ENCODE measurements at regions not wholly inside any gene's neighbourhood (a gene's known extent, or its start where the extent isn't known, plus 50 kb on each side); places are given as distances from the start of the nearest gene placed in this dataset.

- no peaks in the 10 kb centered on the region for H3K27me3 ChIP-seq (ENCODE audit: insufficient read depth, low read depth, low read length)
- H3K9ac ChIP-seq (ENCODE audit: low read length): peak overlapping the region; percentile 36
- H3K9me3 ChIP-seq (ENCODE audit: low read length): no peaks in the 10 kb centered on the region
- no peak overlapping the region for H3K27ac ChIP-seq (ENCODE audit: low read length)
- H3K4me3 ChIP-seq (ENCODE audit: low read length): no peak overlapping the region
- TF ChIP-seq EZH2 (IDR thresholded peaks at IDR 0.05; ENCODE audit: borderline replicate concordance, insufficient read depth, low read length, poor library complexity, severe bottlenecking): no peak
- TF ChIP-seq CTCF (IDR thresholded peaks at IDR 0.05; ENCODE audit: poor library complexity, severe bottlenecking): no peak
- no peak for TF ChIP-seq RAD21 (conservative IDR thresholded peaks at IDR 0.05)
- TF ChIP-seq EP300 (conservative IDR thresholded peaks at IDR 0.05; ENCODE audit: poor library complexity, severe bottlenecking): no peak
- no peak for TF ChIP-seq SMC3 (conservative IDR thresholded peaks at IDR 0.05; ENCODE audit: poor library complexity)
- TF ChIP-seq POLR2AphosphoS5 (IDR thresholded peaks at IDR 0.05): no peak
- no peak for TF ChIP-seq TAF1 (IDR thresholded peaks at IDR 0.05; ENCODE audit: low read depth)
- TF ChIP-seq REST (IDR thresholded peaks at IDR 0.05; ENCODE audit: borderline replicate concordance): no peak
- no peak for TF ChIP-seq MXI1 (conservative IDR thresholded peaks at IDR 0.05; ENCODE audit: poor library complexity, severe bottlenecking)
- no peaks in the 10 kb centered on the region for H4K20me1 ChIP-seq (ENCODE audit: insufficient read depth)
- H3K79me2 ChIP-seq (replicated peaks; ENCODE audit: insufficient read depth, low read length): no peaks in the 10 kb centered on the region
- no peaks in the 10 kb centered on the region for H3K36me3 ChIP-seq (ENCODE audit: insufficient read depth, low read length)
- no peak overlapping the region for H2AFZ ChIP-seq (ENCODE audit: low read depth, low read length)
- no peak overlapping the region for H3K4me2 ChIP-seq (ENCODE audit: low read length)
- no peaks in the 10 kb centered on the region for H3F3A ChIP-seq (ENCODE audit: insufficient read depth, low read length, poor library complexity, severe bottlenecking)
- H3K9me2 ChIP-seq (ENCODE audit: insufficient read depth, low read length): no peaks in the 10 kb centered on the region
Measured at GRCh38 chr16:85515319-85515745, 97.8 kb upstream of the GSE1 start.

- no peaks in the 10 kb centered on the region for H3K79me2 ChIP-seq (replicated peaks; ENCODE audit: insufficient read depth, low read length)
- H3K4me2 ChIP-seq (ENCODE audit: low read length): no peak overlapping the region
- TF ChIP-seq CTCF (IDR thresholded peaks at IDR 0.05; ENCODE audit: poor library complexity, severe bottlenecking) (no peak), RAD21 (conservative IDR thresholded peaks at IDR 0.05) (no peak), EZH2 (IDR thresholded peaks at IDR 0.05; ENCODE audit: borderline replicate concordance, insufficient read depth, low read length, poor library complexity, severe bottlenecking) (no peak), TAF1 (IDR thresholded peaks at IDR 0.05; ENCODE audit: low read depth) (no peak), REST (IDR thresholded peaks at IDR 0.05; ENCODE audit: borderline replicate concordance) (no peak), MXI1 (conservative IDR thresholded peaks at IDR 0.05; ENCODE audit: poor library complexity, severe bottlenecking) (no peak), EP300 (conservative IDR thresholded peaks at IDR 0.05; ENCODE audit: poor library complexity, severe bottlenecking) (no peak), POLR2AphosphoS5 (IDR thresholded peaks at IDR 0.05) (no peak), SMC3 (conservative IDR thresholded peaks at IDR 0.05; ENCODE audit: poor library complexity) (no peak)
- H3K9ac ChIP-seq (ENCODE audit: low read length): no peak overlapping the region
- no peaks in the 10 kb centered on the region for H3F3A ChIP-seq (ENCODE audit: insufficient read depth, low read length, poor library complexity, severe bottlenecking)
- no peaks in the 10 kb centered on the region for H3K9me3 ChIP-seq (ENCODE audit: low read length)
- H3K27ac ChIP-seq (ENCODE audit: low read length): no peak overlapping the region
- H3K27me3 ChIP-seq (ENCODE audit: insufficient read depth, low read depth, low read length): no peaks in the 10 kb centered on the region
- no peaks in the 10 kb centered on the region for H3K36me3 ChIP-seq (ENCODE audit: insufficient read depth, low read length)
- H3K4me3 ChIP-seq (ENCODE audit: low read length): no peak overlapping the region
- H4K20me1 ChIP-seq (ENCODE audit: insufficient read depth): no peaks in the 10 kb centered on the region
- no peak overlapping the region for H2AFZ ChIP-seq (ENCODE audit: low read depth, low read length)
- no peaks in the 10 kb centered on the region for H3K9me2 ChIP-seq (ENCODE audit: insufficient read depth, low read length)
Measured at GRCh38 chr16:85515830-85516397, 97.2 kb upstream of the GSE1 start.
